ENCODE measurements at regions not wholly inside any gene's neighbourhood (a gene's known extent, or its start where the extent isn't known, plus 50 kb on each side); places are given as distances from the start of the nearest gene placed in this dataset.

DNA sequence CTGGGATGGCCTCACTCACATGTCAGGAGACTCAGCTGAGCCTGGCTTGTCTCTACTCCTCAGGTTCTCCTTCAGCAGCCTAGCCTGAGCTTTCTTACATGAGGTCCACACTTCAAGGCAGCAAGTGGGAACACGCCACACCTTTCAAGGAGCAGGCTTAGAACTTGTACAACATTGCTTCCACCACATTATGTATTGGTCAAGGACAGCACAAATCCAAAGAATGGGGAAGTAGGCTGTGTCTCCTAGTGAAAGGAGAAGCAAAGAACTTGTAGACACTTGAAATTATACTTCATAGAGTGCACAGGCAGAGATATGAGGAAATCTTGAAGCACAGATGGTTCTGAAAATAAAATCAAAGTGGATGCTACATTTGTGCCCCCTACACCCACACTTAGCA lies 120.9 kb upstream of the NOCT start:
- no peak for DNase-seq (ENCODE audit: extremely low read depth, low read depth, low spot score)

DNA sequence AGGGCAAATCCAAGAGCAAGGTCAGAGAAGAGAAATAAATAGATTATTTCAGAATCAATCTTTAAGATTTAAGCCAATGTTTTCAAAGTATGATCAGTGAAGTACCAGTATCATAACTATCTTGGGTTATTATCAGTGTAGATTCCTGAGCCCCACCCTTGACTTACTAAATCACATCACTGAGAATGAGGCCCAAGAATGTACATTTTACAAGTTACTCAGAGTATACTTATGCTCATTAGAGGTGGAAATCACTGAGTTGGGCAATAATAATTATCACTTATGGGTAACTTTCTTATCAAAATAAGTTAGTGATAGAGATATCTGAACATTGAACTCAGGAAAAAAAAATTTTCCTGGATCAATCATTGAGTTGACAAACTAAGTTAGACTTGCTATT lies 121.6 kb upstream of the NOCT start:
- no peak for DNase-seq (ENCODE audit: extremely low read depth, low read depth, low spot score)

DNA sequence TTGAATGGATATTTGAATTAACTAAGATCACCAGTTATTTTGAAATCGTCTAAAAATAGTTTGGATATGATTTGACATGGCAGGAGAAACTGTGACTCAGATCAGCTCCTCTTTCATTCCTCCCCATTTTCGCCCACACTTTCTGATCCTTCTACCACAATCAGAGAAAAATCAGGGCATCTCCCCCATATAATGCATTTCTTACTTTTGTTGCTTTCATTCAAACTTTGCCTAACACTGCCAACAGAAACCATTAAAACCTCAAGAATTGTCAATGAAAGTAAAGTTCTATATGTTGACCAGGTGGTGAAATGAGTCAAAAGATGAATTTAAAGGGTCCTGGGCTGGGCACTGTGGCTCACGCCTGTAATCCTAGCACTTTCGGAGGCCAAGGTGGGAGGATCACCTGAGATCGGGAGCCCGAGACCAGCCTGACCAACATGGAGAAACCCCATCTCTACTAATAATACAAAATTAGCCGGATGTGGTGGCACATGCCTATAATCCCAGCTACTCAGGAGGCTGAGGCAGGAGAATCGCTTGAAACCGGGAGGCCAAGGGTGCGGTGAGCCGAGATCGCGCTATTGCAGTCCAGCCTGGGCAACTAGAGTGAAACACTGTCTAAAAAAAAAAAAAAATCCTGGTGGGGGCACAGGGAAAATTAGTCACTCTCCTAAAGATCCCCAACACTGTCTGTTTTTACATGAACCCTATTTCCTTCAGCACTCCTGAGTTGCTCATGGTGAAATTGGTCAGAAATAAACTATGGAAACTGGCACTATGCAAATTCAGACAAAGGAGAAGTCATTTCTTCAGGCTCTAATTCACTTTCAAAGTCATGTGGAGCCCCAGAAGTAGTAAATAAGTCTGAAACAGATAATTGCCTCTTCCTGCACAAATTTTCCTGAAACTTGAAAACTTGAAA lies 122.8 kb upstream of the NOCT start:
- DNase-seq (ENCODE audit: extremely low read depth, low read depth, low spot score): no peak

GRCh38 chr4:138891631-138892031 lies 124.0 kb upstream of the NOCT start:
- no peak for DNase-seq (ENCODE audit: extremely low read depth, low read depth, low spot score)

DNA sequence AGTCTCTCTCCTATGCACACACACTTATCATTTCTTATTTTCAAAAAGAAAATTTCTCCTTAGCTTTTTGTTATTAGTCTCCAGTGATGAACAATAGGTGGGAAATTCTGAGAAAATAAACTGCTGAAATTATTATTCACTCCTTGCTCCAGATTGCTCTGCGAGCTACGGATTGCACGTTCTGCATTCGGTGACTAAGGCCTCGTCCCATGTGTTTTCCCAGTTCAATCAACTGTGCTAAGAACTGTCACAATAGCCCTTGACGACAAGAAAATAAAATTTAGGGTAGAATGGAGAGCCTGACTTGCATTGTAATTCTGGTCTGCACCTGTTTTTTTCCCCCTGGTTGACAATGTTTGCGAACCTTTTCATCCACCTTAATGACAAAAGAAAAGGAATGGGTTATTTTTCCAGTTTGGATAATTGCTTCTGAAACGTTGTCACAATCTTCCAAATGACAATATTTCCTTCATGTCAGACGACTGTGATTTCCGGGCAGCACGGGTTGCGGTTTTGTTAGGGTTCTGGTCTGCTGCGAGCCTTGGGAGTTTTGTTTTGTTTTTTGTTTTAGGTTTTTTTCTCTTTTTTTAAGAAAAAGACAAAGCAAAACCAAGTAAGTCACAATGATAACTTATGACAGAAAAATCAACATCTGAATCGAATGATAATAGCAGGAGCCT lies 124.5 kb upstream of the NOCT start:
- DNase-seq (ENCODE audit: extremely low read depth, low read depth, low spot score): no peak

- DNase-seq (ENCODE audit: extremely low read depth, low read depth, low spot score): no peak
These were observed 126.4 kb upstream of the NOCT start for GRCh38 chr4:138889216-138889615.

GRCh38 chr4:138887741-138888140 lies 127.8 kb upstream of the NOCT start:
- DNase-seq (ENCODE audit: extremely low read depth, low read depth, low spot score): no peak

DNA sequence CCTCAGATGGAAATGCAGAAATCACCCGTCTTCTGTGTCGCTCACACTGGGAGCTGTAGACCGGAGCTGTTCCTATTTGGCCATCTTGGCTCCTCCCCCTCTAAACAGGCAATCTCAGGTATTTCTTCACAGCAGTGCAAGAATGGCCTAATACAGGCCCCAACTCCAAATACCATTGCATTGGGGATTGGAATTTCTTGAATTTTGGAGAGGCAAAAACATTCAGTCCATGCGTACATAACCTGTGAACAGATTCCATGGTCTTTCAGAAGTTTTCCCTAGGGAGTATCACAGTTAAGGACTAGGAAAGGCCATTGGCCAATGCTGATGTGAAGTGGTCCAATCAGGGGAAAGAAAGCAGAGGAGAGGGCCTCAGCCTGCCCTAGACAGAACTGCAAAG lies 128.2 kb upstream of the NOCT start:
- no peak for DNase-seq (ENCODE audit: extremely low read depth, low read depth, low spot score)

GRCh38 chr4:138879757-138880156 lies 135.8 kb upstream of the NOCT start:
- no peak for DNase-seq (ENCODE audit: extremely low read depth, low read depth, low spot score)

DNA sequence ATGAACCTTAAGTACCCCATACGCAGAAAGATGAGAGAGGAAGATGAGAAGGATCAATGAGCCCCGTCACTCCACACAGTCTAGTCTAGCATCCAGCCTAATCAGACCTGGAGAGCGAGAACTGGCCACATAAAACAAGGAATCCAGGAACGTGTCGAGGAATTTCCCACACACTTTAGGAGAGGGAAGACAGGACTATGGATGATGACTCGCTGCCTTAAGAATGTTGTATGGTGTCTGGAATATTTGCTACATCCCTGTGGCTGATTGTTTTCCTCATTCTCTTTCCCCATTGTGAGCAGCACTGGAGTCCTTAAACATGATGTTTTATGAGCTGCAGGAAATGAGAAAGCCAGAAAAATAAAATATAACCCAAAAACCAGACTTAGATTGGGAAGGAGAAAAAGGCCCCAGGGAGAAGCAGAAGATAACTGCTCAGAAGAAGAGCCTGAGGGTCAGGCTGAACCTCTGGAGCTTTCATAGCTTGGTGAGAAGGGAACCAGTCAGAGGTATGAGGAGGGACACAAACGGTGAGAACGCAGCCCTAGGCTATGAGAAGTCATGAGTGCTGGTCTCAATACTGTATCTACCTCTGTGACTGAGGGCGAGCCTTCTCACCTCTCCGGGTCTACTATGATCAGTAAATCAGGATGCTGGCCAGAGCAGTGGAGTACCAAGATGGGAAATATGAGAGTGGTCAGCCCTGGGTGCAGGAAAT lies 139.5 kb upstream of the NOCT start:
- peak; percentile 29 for DNase-seq (ENCODE audit: extremely low read depth, low read depth, low spot score)

DNA sequence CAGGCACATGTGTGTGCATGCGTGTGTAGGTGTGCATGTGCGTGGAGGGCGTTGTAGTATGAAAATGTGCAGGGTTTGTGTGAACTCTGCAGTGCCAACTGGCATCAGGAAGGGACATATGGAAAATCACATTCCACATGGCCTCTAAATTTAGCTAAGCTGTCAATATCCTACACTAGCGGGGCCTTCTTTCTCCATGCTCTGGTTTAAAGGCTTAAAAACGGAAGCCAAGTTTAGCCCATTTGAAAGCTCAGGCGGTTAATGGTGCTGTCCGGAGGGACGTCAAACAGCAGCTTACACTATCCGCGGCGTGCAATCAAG lies 144.1 kb upstream of the NOCT start:
- no peak for DNase-seq (ENCODE audit: extremely low read depth, low read depth, low spot score)

- peak; percentile 60 for DNase-seq (ENCODE audit: extremely low read depth, low read depth, low spot score)
These were observed 144.6 kb upstream of the NOCT start for GRCh38 chr4:138870737-138871554.

DNA sequence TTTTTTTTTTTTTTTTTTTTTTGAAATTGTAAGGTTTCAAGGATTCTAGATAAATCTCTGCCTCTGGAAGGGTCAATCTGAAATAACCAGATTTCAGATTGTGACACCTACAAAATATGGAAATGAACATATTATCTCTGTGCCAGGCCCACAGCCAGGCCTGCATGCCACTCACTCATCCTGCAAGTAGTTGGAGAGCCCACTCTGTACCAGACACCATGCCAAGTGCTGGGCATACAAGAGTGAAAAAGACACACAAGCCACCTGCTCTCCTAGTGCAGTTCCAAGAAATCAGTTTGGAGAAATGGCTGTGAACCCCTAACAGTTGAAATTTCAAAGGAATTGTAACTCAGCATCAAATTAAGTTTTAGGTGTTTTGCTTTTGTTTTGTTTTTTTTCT lies 145.9 kb upstream of the NOCT start:
- DNase-seq (ENCODE audit: extremely low read depth, low read depth, low spot score): no peak

- DNase-seq (ENCODE audit: extremely low read depth, low read depth, low spot score): no peak
These were observed 146.4 kb upstream of the NOCT start for GRCh38 chr4:138869165-138869564.

GRCh38 chr4:138868562-138868961 lies 147.0 kb upstream of the NOCT start:
- DNase-seq (ENCODE audit: extremely low read depth, low read depth, low spot score): no peak

GRCh38 chr4:138867404-138867803 lies 148.2 kb upstream of the NOCT start:
- no peak for DNase-seq (ENCODE audit: extremely low read depth, low read depth, low spot score)

DNA sequence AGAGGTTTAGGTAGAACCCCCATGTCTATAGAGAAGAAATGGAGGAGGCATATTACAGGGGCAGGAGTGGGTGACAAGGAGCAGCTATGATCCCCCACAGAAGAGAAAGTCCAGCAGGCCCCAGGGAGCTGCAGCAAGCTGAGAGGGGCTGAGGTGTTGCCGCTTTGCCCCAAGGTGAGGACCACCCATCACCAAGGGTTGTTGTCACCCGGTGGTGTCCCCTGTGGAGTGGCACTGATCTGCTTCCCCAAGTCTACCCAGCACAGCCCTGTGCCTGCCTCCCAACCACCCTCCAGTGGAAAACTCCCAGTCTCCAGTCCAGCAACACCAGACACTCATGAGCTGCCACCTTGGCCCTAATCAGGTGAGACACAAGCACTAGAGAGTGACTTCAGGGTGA lies 149.3 kb upstream of the NOCT start:
- DNase-seq (ENCODE audit: extremely low read depth, low read depth, low spot score): no peak

DNA sequence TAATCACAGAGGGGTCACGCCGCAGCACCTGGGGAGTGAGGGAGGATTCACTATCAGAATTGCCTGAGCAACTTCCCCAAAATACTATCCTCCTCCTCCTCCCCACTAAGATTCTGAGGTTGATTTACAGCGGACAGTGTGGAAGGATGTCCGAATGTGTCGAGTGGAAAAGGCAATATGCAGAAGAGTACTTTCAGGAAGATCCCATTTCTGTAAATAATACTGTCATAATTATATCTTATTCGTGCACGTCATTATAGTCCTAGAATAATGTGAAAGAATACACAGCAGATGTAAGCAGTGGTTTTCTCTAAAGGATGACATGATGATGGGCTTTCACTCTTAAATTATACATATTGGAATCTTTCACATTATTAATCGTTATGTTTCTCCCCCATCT lies 149.8 kb upstream of the NOCT start:
- DNase-seq (ENCODE audit: extremely low read depth, low read depth, low spot score): no peak

GRCh38 chr4:138864961-138865720 lies 150.4 kb upstream of the NOCT start:
- DNase-seq (ENCODE audit: extremely low read depth, low read depth, low spot score): no peak

- DNase-seq (ENCODE audit: extremely low read depth, low read depth, low spot score): no peak
These were observed 152.4 kb upstream of the NOCT start for GRCh38 chr4:138863160-138863559.
